DOHH2 (cell line): ENCODE measurements at regions not wholly inside any gene's neighbourhood (a gene's known extent, or its start where the extent isn't known, plus 50 kb on each side); places are given as distances from the start of the nearest gene placed in this dataset.

Experiments
- CTCF ChIP-seq: fragments of 200-600 bp; sonication (generic); IDR thresholded peaks from one replicate; pipeline ENCODE4 v1.5.1; 2014; ENCODE audit warnings: antibody characterized with exemption, mild to moderate bottlenecking, low read depth, low read length; ENCODE audit not compliant: poor library complexity, severe bottlenecking
- EZH2phosphoT487 ChIP-seq: fragments of 200-600 bp; sonication (generic); IDR thresholded peaks from 2 replicates; pipeline ENCODE4 v1.6.1; 2017; ENCODE audit warnings: borderline replicate concordance, mild to moderate bottlenecking, antibody characterized with exemption, low read length, moderate library complexity, mixed read lengths

GRCh38 chr3:107985496-107985895 is 105.3 kb downstream of the CD47 start:
- no peak for TF ChIP-seq EZH2phosphoT487
- no peak for TF ChIP-seq CTCF
